ENCODE measurements at regions not wholly inside any gene's neighbourhood (a gene's known extent, or its start where the extent isn't known, plus 50 kb on each side); places are given as distances from the start of the nearest gene placed in this dataset.

DNA sequence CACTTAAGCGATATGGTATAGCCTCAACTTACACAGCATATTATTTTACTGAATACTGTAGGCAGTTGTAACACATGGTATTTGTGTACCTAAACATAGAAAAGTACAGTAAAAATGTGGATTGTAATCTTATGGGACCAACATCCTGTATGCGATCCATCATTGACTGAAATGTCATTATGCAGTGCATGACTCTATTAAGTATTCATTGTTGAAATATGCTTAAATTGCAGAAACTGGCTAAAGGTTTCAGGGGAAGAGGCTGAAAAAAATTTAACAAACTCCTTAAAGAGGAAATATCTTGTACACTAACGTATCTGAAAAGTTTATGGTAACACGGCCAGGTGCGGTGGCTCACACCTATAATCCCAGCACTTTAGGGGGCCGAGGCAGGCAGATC lies 214.1 kb upstream of the PARD3B start (continued):
- TF ChIP-seq ZNF532 (CRISPR knock-in tag; IDR thresholded peaks at IDR 0.05; ENCODE audit: borderline replicate concordance) (no peak), OVOL2 (CRISPR knock-in tag; IDR thresholded peaks at IDR 0.05; ENCODE audit: borderline replicate concordance) (no peak)

GRCh38 chr2:204331988-204332387 lies 213.3 kb upstream of the PARD3B start:
- POLR2A ChIA-PET: no interaction called here
- DNase-seq (ENCODE audit: low spot score): no peak
- TF ChIP-seq, protein P1, sequence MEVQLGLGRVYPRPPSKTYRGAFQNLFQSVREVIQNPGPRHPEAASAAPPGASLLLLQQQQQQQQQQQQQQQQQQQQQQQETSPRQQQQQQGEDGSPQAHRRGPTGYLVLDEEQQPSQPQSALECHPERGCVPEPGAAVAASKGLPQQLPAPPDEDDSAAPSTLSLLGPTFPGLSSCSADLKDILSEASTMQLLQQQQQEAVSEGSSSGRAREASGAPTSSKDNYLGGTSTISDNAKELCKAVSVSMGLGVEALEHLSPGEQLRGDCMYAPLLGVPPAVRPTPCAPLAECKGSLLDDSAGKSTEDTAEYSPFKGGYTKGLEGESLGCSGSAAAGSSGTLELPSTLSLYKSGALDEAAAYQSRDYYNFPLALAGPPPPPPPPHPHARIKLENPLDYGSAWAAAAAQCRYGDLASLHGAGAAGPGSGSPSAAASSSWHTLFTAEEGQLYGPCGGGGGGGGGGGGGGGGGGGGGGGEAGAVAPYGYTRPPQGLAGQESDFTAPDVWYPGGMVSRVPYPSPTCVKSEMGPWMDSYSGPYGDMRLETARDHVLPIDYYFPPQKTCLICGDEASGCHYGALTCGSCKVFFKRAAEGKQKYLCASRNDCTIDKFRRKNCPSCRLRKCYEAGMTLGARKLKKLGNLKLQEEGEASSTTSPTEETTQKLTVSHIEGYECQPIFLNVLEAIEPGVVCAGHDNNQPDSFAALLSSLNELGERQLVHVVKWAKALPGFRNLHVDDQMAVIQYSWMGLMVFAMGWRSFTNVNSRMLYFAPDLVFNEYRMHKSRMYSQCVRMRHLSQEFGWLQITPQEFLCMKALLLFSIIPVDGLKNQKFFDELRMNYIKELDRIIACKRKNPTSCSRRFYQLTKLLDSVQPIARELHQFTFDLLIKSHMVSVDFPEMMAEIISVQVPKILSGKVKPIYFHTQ (CRISPR knock-in tag; IDR thresholded peaks at IDR 0.05): no peak
- TF ChIP-seq GTF2I (CRISPR knock-in tag; conservative IDR thresholded peaks at IDR 0.05) (no peak), ATF6 (CRISPR knock-in tag; IDR thresholded peaks at IDR 0.05) (no peak), ZNF317 (CRISPR knock-in tag; IDR thresholded peaks at IDR 0.05; ENCODE audit: borderline replicate concordance, low read depth) (no peak), ZNF121 (CRISPR knock-in tag; IDR thresholded peaks at IDR 0.05) (no peak), MLX (CRISPR knock-in tag; IDR thresholded peaks at IDR 0.05) (no peak), FOXJ3 (CRISPR knock-in tag; IDR thresholded peaks at IDR 0.05; ENCODE audit: borderline replicate concordance) (no peak), SMAD4 (CRISPR knock-in tag; IDR thresholded peaks at IDR 0.05) (no peak), IRF1 (CRISPR knock-in tag; IDR thresholded peaks at IDR 0.05) (no peak)
- TF ChIP-seq, protein P2, sequence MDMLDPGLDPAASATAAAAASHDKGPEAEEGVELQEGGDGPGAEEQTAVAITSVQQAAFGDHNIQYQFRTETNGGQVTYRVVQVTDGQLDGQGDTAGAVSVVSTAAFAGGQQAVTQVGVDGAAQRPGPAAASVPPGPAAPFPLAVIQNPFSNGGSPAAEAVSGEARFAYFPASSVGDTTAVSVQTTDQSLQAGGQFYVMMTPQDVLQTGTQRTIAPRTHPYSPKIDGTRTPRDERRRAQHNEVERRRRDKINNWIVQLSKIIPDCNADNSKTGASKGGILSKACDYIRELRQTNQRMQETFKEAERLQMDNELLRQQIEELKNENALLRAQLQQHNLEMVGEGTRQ (CRISPR knock-in tag; IDR thresholded peaks at IDR 0.05): no peak

More at GRCh38 chr2:204331988-204332387, 213.3 kb upstream of the PARD3B start:
- CTCF ChIA-PET: interaction anchor here (0.8 kb wide), 1 partner anchor 95 kb away, joined by 3 read pairs; no protein-coding TSS in a partner anchor
- no peak overlapping the region for H3K4me3 Mint-ChIP-seq
- H3K9me3 Mint-ChIP-seq: no peaks in the 10 kb centered on the region
- ATAC-seq: no peak
- H3K27me3 Mint-ChIP-seq (ENCODE audit: low read depth): no peaks in the 10 kb centered on the region
- H3K27ac Mint-ChIP-seq: no peak overlapping the region
- H3K36me3 Mint-ChIP-seq: no peaks in the 10 kb centered on the region
- H3K4me1 Mint-ChIP-seq: no peaks in the 10 kb centered on the region
